ENCODE measurements at regions not wholly inside any gene's neighbourhood (a gene's known extent, or its start where the extent isn't known, plus 50 kb on each side); places are given as distances from the start of the nearest gene placed in this dataset.

GRCh38 chr6:74671558-74672025, 534.3 kb downstream of the COL12A1 start:
- ATAC-seq = no peak
- Histone ChIP-seq H3K4me1 (no peaks in the 10 kb centered on the region), H3K4me3 (no peak overlapping the region), H3K36me3 (no peaks in the 10 kb centered on the region), H3K27ac (no peak overlapping the region), H3K9me3 (no peaks in the 10 kb centered on the region), H3K27me3 (no peaks in the 10 kb centered on the region)
- intact Hi-C loops (cut with DNase I; ENCODE audit: low total_unique reads) (no loop called here), in situ Hi-C loops (cut with MboI; ENCODE audit: low sequenced_read_pairs in 4 of 4) (no loop called here)
- no peak for DNase-seq
- TF ChIP-seq POLR2A (IDR thresholded peaks at IDR 0.05) (no peak), CTCF (IDR thresholded peaks at IDR 0.05 in 4 of 5, conservative IDR thresholded peaks at IDR 0.05 in 1 of 5) (no peak)

GRCh38 chr6:74658391-74658790, 547.5 kb downstream of the COL12A1 start:
- in situ Hi-C loops (cut with MboI; ENCODE audit: low sequenced_read_pairs in 4 of 4) = no loop called here

GRCh38 chr6:74657931-74658330, 547.9 kb downstream of the COL12A1 start:
- Histone ChIP-seq H3K27ac (no peak overlapping the region), H3K4me3 (no peak overlapping the region), H3K27me3 (no peaks in the 10 kb centered on the region), H3K9me3 (no peaks in the 10 kb centered on the region), H3K36me3 (no peaks in the 10 kb centered on the region), H3K4me1 (no peaks in the 10 kb centered on the region)
- TF ChIP-seq POLR2A (IDR thresholded peaks at IDR 0.05) = no peak
- TF ChIP-seq CTCF (IDR thresholded peaks at IDR 0.05 in 4 of 5, conservative IDR thresholded peaks at IDR 0.05 in 1 of 5) = no peak
- DNase-seq (no peak), ATAC-seq (no peak)
- intact Hi-C loops (cut with DNase I; ENCODE audit: low total_unique reads) = no loop called here
- in situ Hi-C loops (cut with MboI; ENCODE audit: low sequenced_read_pairs in 4 of 4) = no loop called here

More at GRCh38 chr6:74658391-74658790, 547.5 kb downstream of the COL12A1 start:
- Histone ChIP-seq H3K27ac (no peak overlapping the region), H3K36me3 (no peaks in the 10 kb centered on the region), H3K9me3 (no peaks in the 10 kb centered on the region), H3K4me1 (no peaks in the 10 kb centered on the region), H3K4me3 (no peak overlapping the region), H3K27me3 (no peaks in the 10 kb centered on the region)
- intact Hi-C loops (cut with DNase I; ENCODE audit: low total_unique reads) = no loop called here
- DNase-seq = no peak
- TF ChIP-seq POLR2A (IDR thresholded peaks at IDR 0.05) = no peak
- TF ChIP-seq CTCF (IDR thresholded peaks at IDR 0.05 in 4 of 5, conservative IDR thresholded peaks at IDR 0.05 in 1 of 5) = no peak
- no peak for ATAC-seq

GRCh38 chr6:74657011-74657410, 548.8 kb downstream of the COL12A1 start:
- no peak overlapping the region for H3K4me3 ChIP-seq
- ATAC-seq (no peak), DNase-seq (no peak)
- in situ Hi-C loops (cut with MboI; ENCODE audit: low sequenced_read_pairs in 4 of 4) (no loop called here), intact Hi-C loops (cut with DNase I; ENCODE audit: low total_unique reads) (no loop called here)
- no peaks in the 10 kb centered on the region for H3K27me3 ChIP-seq
- H3K4me1 ChIP-seq = no peaks in the 10 kb centered on the region
- TF ChIP-seq CTCF (IDR thresholded peaks at IDR 0.05 in 4 of 5, conservative IDR thresholded peaks at IDR 0.05 in 1 of 5) = no peak
- no peak for TF ChIP-seq POLR2A (IDR thresholded peaks at IDR 0.05)
- no peaks in the 10 kb centered on the region for H3K36me3 ChIP-seq
- no peak overlapping the region for H3K27ac ChIP-seq
- H3K9me3 ChIP-seq = no peaks in the 10 kb centered on the region

- H3K27ac ChIP-seq = no peak overlapping the region
- DNase-seq (no peak), ATAC-seq (no peak)
- TF ChIP-seq CTCF (IDR thresholded peaks at IDR 0.05 in 4 of 5, conservative IDR thresholded peaks at IDR 0.05 in 1 of 5) (no peak), POLR2A (IDR thresholded peaks at IDR 0.05) (no peak)
- H3K4me3 ChIP-seq = no peak overlapping the region
- no peaks in the 10 kb centered on the region for H3K36me3 ChIP-seq
- intact Hi-C loops (cut with DNase I; ENCODE audit: low total_unique reads) (no loop called here), in situ Hi-C loops (cut with MboI; ENCODE audit: low sequenced_read_pairs in 4 of 4) (no loop called here)
- H3K4me1 ChIP-seq = no peaks in the 10 kb centered on the region
- H3K27me3 ChIP-seq = no peaks in the 10 kb centered on the region
- no peaks in the 10 kb centered on the region for H3K9me3 ChIP-seq
These were observed 549.4 kb downstream of the COL12A1 start for GRCh38 chr6:74656453-74656852.
